SK-N-SH (cell line): ENCODE measurements at regions not wholly inside any gene's neighbourhood (a gene's known extent, or its start where the extent isn't known, plus 50 kb on each side); places are given as distances from the start of the nearest gene placed in this dataset.

Experiments used
- CTCF ChIA-PET: fragments of 300-600, 350-600 bp; formaldehyde crosslinking; extraction: SDS; loops from one replicate; lab custom pipeline; 2021; lab: Yijun Ruan, JAX
- POLR2A ChIA-PET: fragments of 350-600 bp; sonication (Branson Sonifier 250); formaldehyde crosslinking; extraction: SDS; loops from one replicate; lab custom pipeline; 2020; ENCODE audit warnings: antibody characterized with exemption, inconsistent platforms; lab: Yijun Ruan, JAX
- DNase-seq: peaks from one replicate; pipeline ENCODE4 v3.0.0; 2012
- H2AFZ ChIP-seq: fragments of 200-600 bp; sonication (generic); 2 replicates; pipeline ENCODE4 v1.8.1; 2016; ENCODE audit warnings: antibody characterized with exemption, mild to moderate bottlenecking, low read depth
- H3F3A ChIP-seq: fragments of 200-600 bp; sonication (generic); replicated peaks from 2 replicates; pipeline ENCODE3; 2016; ENCODE audit warnings: antibody characterized with exemption, mild to moderate bottlenecking; ENCODE audit not compliant: insufficient read depth
- H3K27ac ChIP-seq, 2 experiments: fragments of 200-500 bp in 1 of 2; fragments of 200-600 bp in 1 of 2; sonication (Bioruptor generic) in 1 of 2; sonication (generic), shearing (Covaris generic) in 1 of 2; 2 replicates each; pipeline versions ENCODE4 v1.5.1 to v1.6.1; 2014 to 2016; ENCODE audit warnings: low read depth in 2 of 2, inconsistent platforms in 1 of 2, low read length in 1 of 2, mild to moderate bottlenecking in 1 of 2, mixed read lengths in 1 of 2
- H3K27me3 ChIP-seq: fragments of 200-600 bp; sonication (generic), shearing (Covaris generic); 2 replicates; pipeline ENCODE4 v1.6.1; 2016; ENCODE audit warnings: mixed run types; ENCODE audit not compliant: insufficient read depth
- H3K36me3 ChIP-seq, 2 experiments: fragments of 200-500 bp in 1 of 2; fragments of 200-600 bp in 1 of 2; sonication (Bioruptor generic) in 1 of 2; sonication (generic) in 1 of 2; replicated peaks in 1 of 2; 2 replicates each; pipeline versions ENCODE3 to v1.5.1; 2014 to 2016; ENCODE audit warnings: low read length in 1 of 2, mild to moderate bottlenecking in 1 of 2; ENCODE audit not compliant: insufficient read depth in 2 of 2, control insufficient read depth in 1 of 2
- H3K4me1 ChIP-seq, 2 experiments: fragments of 200-500 bp in 1 of 2; fragments of 200-600 bp in 1 of 2; sonication (Bioruptor generic) in 1 of 2; sonication (generic), shearing (Covaris generic) in 1 of 2; 2 replicates each; pipeline versions ENCODE4 v1.5.1 to v1.6.1; 2014 to 2016; ENCODE audit warnings: low read depth in 1 of 2, low read length in 1 of 2, mixed run types in 1 of 2; ENCODE audit not compliant: insufficient read depth in 2 of 2, control insufficient read depth in 1 of 2
- H3K4me2 ChIP-seq: fragments of 200-600 bp; sonication (generic), shearing (Covaris generic); 2 replicates; pipeline ENCODE4 v1.6.1; 2017; ENCODE audit warnings: mixed run types
- H3K4me3 ChIP-seq, 2 experiments: fragments of 200-500 bp in 1 of 2; fragments of 200-600 bp in 1 of 2; sonication (Bioruptor generic) in 1 of 2; sonication (generic), shearing (Covaris generic) in 1 of 2; 2 replicates each; pipeline versions ENCODE4 v1.5.1 to v1.8.1; 2014 to 2016; ENCODE audit warnings: low read depth in 2 of 2, inconsistent platforms in 1 of 2, low read length in 1 of 2, mild to moderate bottlenecking in 1 of 2, mixed read lengths in 1 of 2, moderate library complexity in 1 of 2
- H3K79me2 ChIP-seq: fragments of 200-600 bp; sonication (generic); 2 replicates; pipeline ENCODE4 v1.8.1; 2017; ENCODE audit warnings: mild to moderate bottlenecking; ENCODE audit not compliant: insufficient read depth
- H3K9ac ChIP-seq: fragments of 200-600 bp; sonication (generic); 2 replicates; pipeline ENCODE4 v1.6.1; 2017; ENCODE audit warnings: mixed run types
- H3K9me2 ChIP-seq: fragments of 200-600 bp; sonication (generic); 2 replicates; pipeline ENCODE4 v1.6.1; 2017; ENCODE audit warnings: mixed run types
- H3K9me3 ChIP-seq: fragments of 200-600 bp; sonication (generic); 2 replicates; pipeline ENCODE4 v1.6.1; 2017; ENCODE audit warnings: mixed run types, mild to moderate bottlenecking, moderate library complexity
- H4K20me1 ChIP-seq: fragments of 200-600 bp; sonication (generic); 2 replicates; pipeline ENCODE4 v1.6.1; 2017; ENCODE audit warnings: mild to moderate bottlenecking, mixed run types; ENCODE audit not compliant: insufficient read depth
- ELF1 ChIP-seq: IDR thresholded peaks from 2 replicates; pipeline ENCODE4 v1.4.0; 2012
- EP300 ChIP-seq, 2 experiments: IDR thresholded peaks; 2 replicates each; pipeline versions ENCODE4 v1.4.0 to v1.6.1; 2012; ENCODE audit warnings: borderline replicate concordance in 1 of 2, low read depth in 1 of 2, low read length in 1 of 2
- JUND ChIP-seq: IDR thresholded peaks from 2 replicates; pipeline ENCODE4 v1.4.0; 2012
- MXI1 ChIP-seq: IDR thresholded peaks from 2 replicates; pipeline ENCODE4 v1.6.1; 2012; ENCODE audit warnings: mild to moderate bottlenecking, low read depth, low read length, improper control_type of control experiment
- NRF1 ChIP-seq: IDR thresholded peaks from 2 replicates; pipeline ENCODE4 v1.6.1; 2012; ENCODE audit warnings: low read depth, mild to moderate bottlenecking, low read length
- RAD21 ChIP-seq: IDR thresholded peaks from 2 replicates; pipeline ENCODE4 v1.6.1; 2012; ENCODE audit warnings: mild to moderate bottlenecking, low read length
- RFX5 ChIP-seq: IDR thresholded peaks from 2 replicates; pipeline ENCODE4 v1.6.1; 2012; ENCODE audit warnings: mild to moderate bottlenecking, improper control_type of control experiment, low read length
- SIN3A ChIP-seq: IDR thresholded peaks from 2 replicates; pipeline ENCODE4 v1.6.1; 2012; ENCODE audit warnings: low read depth, mild to moderate bottlenecking, low read length, moderate library complexity, borderline replicate concordance
- TCF12 ChIP-seq: IDR thresholded peaks from 2 replicates; pipeline ENCODE4 v1.4.0; 2012
- YY1 ChIP-seq: IDR thresholded peaks from 2 replicates; pipeline ENCODE4 v1.4.0; 2012; ENCODE audit warnings: low read depth, mild to moderate bottlenecking
- WGBS: methylation state at CpG from one replicate; pipeline ENCODE4 v1.1.6; 2017; ENCODE audit warnings: low lambda C conversion rate; 5-methylcytosine and 5-hydroxymethylcytosine counted together
- TF ChIP-seq, protein P1 (sequence below): fragments of 150-350 bp; IDR thresholded peaks from 2 replicates; pipeline ENCODE4 v1.6.1; 2016; ENCODE audit warnings: mild to moderate bottlenecking, low read depth, low read length
- TF ChIP-seq, protein P2 (sequence below): IDR thresholded peaks from 2 replicates; pipeline ENCODE4 v1.4.0; 2012; ENCODE audit warnings: low read depth
- TF ChIP-seq, protein P3 (sequence below): IDR thresholded peaks from 2 replicates; pipeline ENCODE4 v1.4.0; 2012; ENCODE audit warnings: low read depth, borderline replicate concordance
- TF ChIP-seq, protein P4 (sequence below): IDR thresholded peaks from 2 replicates; pipeline ENCODE4; 2012

DNA sequence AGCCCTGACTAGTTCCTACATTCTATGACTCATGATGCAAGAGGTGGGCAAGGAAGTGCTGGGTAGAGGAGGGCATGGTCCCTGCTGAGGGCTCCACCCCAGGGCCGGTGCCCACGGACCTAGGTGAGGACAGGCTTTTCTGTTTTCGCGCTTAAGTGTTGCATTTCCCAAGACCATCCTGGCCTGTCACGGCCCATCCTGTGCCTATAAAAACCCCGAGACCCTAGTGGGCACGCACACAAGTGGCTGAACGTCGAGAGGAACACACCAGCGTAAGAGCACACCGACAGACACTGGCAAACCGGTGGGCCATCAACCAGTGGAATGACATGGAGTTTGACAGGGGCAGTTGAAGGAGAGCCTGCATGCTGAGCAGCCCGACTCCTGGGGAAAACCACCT lies 680.7 kb upstream of the GHITM start (continued):
- TF ChIP-seq RFX5 (no peak), RAD21 (no peak), YY1 (no peak), MXI1 (no peak), TCF12 (no peak), ELF1 (no peak)
- TF ChIP-seq, protein P1, sequence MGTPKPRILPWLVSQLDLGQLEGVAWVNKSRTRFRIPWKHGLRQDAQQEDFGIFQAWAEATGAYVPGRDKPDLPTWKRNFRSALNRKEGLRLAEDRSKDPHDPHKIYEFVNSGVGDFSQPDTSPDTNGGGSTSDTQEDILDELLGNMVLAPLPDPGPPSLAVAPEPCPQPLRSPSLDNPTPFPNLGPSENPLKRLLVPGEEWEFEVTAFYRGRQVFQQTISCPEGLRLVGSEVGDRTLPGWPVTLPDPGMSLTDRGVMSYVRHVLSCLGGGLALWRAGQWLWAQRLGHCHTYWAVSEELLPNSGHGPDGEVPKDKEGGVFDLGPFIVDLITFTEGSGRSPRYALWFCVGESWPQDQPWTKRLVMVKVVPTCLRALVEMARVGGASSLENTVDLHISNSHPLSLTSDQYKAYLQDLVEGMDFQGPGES: no peak

DNA sequence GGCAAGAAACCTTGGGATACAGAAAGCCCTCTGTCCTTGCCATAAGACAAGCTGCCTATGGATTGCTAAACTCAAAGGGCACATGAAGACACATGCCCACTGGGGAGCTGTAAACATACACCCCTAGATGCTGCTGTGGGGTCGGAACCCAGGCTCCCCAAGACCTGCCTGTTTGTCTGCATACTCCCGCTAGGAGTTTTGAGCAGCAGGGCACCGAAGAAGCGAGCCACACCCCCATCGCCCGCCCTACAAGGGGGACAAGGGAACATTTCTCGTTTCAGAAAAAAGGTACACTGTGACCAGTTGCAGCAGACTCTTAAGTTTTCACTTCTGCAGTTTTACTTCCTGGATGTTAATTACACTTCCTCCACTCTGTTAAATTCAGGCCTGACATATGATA lies 680.2 kb upstream of the GHITM start:
- Histone ChIP-seq H3K4me3 (no peak overlapping the region), H3K27me3 (no peaks in the 10 kb centered on the region), H3K27ac (no peak overlapping the region), H3F3A (no peaks in the 10 kb centered on the region), H3K4me2 (no peak overlapping the region), H3K79me2 (no peaks in the 10 kb centered on the region), H3K9ac (no peak overlapping the region), H3K9me3 (no peaks in the 10 kb centered on the region), H2AFZ (no peak overlapping the region), H3K9me2 (no peaks in the 10 kb centered on the region), H3K36me3 (no peaks in the 10 kb centered on the region), H3K4me1 (no peaks in the 10 kb centered on the region), H4K20me1 (no peaks in the 10 kb centered on the region)
- WGBS: 69% methylated on average over 6 of the region's 7 CpGs
- ChIA-PET POLR2A (no interaction called here), CTCF (no interaction called here)
- no peak for TF ChIP-seq EP300 (IDR thresholded peaks at IDR 0.05; ENCODE audit: borderline replicate concordance in 1 of 2, low read depth in 1 of 2, low read length in 1 of 2)
- TF ChIP-seq SIN3A: no peak
- TF ChIP-seq, protein P2, sequence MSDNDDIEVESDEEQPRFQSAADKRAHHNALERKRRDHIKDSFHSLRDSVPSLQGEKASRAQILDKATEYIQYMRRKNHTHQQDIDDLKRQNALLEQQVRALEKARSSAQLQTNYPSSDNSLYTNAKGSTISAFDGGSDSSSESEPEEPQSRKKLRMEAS: no peak
- no peak for TF ChIP-seq JUND
- TF ChIP-seq, protein P3, sequence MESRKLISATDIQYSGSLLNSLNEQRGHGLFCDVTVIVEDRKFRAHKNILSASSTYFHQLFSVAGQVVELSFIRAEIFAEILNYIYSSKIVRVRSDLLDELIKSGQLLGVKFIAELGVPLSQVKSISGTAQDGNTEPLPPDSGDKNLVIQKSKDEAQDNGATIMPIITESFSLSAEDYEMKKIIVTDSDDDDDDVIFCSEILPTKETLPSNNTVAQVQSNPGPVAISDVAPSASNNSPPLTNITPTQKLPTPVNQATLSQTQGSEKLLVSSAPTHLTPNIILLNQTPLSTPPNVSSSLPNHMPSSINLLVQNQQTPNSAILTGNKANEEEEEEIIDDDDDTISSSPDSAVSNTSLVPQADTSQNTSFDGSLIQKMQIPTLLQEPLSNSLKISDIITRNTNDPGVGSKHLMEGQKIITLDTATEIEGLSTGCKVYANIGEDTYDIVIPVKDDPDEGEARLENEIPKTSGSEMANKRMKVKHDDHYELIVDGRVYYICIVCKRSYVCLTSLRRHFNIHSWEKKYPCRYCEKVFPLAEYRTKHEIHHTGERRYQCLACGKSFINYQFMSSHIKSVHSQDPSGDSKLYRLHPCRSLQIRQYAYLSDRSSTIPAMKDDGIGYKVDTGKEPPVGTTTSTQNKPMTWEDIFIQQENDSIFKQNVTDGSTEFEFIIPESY: no peak
- TF ChIP-seq, protein P4, sequence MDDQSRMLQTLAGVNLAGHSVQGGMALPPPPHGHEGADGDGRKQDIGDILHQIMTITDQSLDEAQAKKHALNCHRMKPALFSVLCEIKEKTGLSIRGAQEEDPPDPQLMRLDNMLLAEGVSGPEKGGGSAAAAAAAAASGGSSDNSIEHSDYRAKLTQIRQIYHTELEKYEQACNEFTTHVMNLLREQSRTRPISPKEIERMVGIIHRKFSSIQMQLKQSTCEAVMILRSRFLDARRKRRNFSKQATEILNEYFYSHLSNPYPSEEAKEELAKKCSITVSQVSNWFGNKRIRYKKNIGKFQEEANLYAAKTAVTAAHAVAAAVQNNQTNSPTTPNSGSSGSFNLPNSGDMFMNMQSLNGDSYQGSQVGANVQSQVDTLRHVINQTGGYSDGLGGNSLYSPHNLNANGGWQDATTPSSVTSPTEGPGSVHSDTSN: no peak
- TF ChIP-seq NRF1: no peak
- TF ChIP-seq TCF12: no peak
- DNase-seq: no peak
